Urothelium cell line (cell line): ENCODE measurements at regions not wholly inside any gene's neighbourhood (a gene's known extent, or its start where the extent isn't known, plus 50 kb on each side); places are given as distances from the start of the nearest gene placed in this dataset.

Experiments used
- DNase-seq: peaks from one replicate; pipeline ENCODE4 v3.0.0; 2011; ENCODE audit warnings: low spot score, mixed read lengths
- FAIRE-seq: peaks from 2 replicates; lab custom pipeline; 2011; peaks lifted over from hg19 to GRCh38; lab: Jason Lieb, UNC

GRCh38 chr7:54843841-54844355, 84.9 kb upstream of the SEC61G start:
- FAIRE-seq (no peak), DNase-seq (no peak)

GRCh38 chr7:54846273-54846672, 87.3 kb upstream of the SEC61G start:
- DNase-seq (no peak), FAIRE-seq (peak; percentile 13)

- FAIRE-seq = no peak
- DNase-seq = no peak
These were observed 88.9 kb upstream of the SEC61G start for GRCh38 chr7:54847921-54848320.

- FAIRE-seq (no peak), DNase-seq (no peak)
These were observed 97.8 kb upstream of the SEC61G start for GRCh38 chr7:54856856-54857255.

- FAIRE-seq (no peak), DNase-seq (no peak)
These were observed 98.3 kb upstream of the SEC61G start for GRCh38 chr7:54857294-54857693.

GRCh38 chr7:54858008-54858692, 99.1 kb upstream of the SEC61G start:
- DNase-seq = no peak
- no peak for FAIRE-seq

GRCh38 chr7:54859066-54859465, 100.1 kb upstream of the SEC61G start:
- FAIRE-seq (no peak), DNase-seq (no peak)

GRCh38 chr7:54859545-54859944, 100.5 kb upstream of the SEC61G start:
- DNase-seq (no peak), FAIRE-seq (peak; percentile 27)

- FAIRE-seq = peak; percentile 70
- DNase-seq = no peak
These were observed 101.2 kb upstream of the SEC61G start for GRCh38 chr7:54860003-54860775.

- FAIRE-seq = no peak
- no peak for DNase-seq
These were observed 101.8 kb upstream of the SEC61G start for GRCh38 chr7:54860843-54861242.

GRCh38 chr7:54864663-54865062, 105.7 kb upstream of the SEC61G start:
- DNase-seq (no peak), FAIRE-seq (no peak)

GRCh38 chr7:54869523-54869922, 110.5 kb upstream of the SEC61G start:
- no peak for FAIRE-seq
- DNase-seq = no peak

GRCh38 chr7:54874804-54875203, 115.8 kb upstream of the SEC61G start:
- DNase-seq (no peak), FAIRE-seq (no peak)

- FAIRE-seq = no peak
- no peak for DNase-seq
These were observed 118.7 kb upstream of the SEC61G start for GRCh38 chr7:54877683-54878082.

GRCh38 chr7:54878339-54878738, 119.3 kb upstream of the SEC61G start:
- no peak for DNase-seq

GRCh38 chr7:54879776-54880175, 120.8 kb upstream of the SEC61G start:
- no peak for DNase-seq
- no peak for FAIRE-seq

More at GRCh38 chr7:54878339-54878738, 119.3 kb upstream of the SEC61G start:
- no peak for FAIRE-seq

- FAIRE-seq (no peak), DNase-seq (no peak)
These were observed 121.4 kb upstream of the SEC61G start for GRCh38 chr7:54880326-54880989.

GRCh38 chr7:54881816-54882520, 123.0 kb upstream of the SEC61G start:
- no peak for FAIRE-seq
- no peak for DNase-seq

GRCh38 chr7:54882694-54883093, 123.7 kb upstream of the SEC61G start:
- DNase-seq (no peak), FAIRE-seq (peak; percentile 92)

- FAIRE-seq = no peak
- no peak for DNase-seq
These were observed 124.6 kb upstream of the SEC61G start for GRCh38 chr7:54883576-54883975.

- FAIRE-seq (no peak), DNase-seq (no peak)
These were observed 126.3 kb upstream of the SEC61G start for GRCh38 chr7:54885285-54885684.
